Upper lobe of left lung (tissue), 4 donors: ENCODE measurements at regions not wholly inside any gene's neighbourhood (a gene's known extent, or its start where the extent isn't known, plus 50 kb on each side); places are given as distances from the start of the nearest gene placed in this dataset.

Experiments
- EP300 ChIP-seq, 4 donors: sonication (generic); formaldehyde crosslinking; IDR thresholded peaks; one replicate each; pipeline ENCODE4 v1.5.1; 2017; ENCODE audit warnings: antibody characterized with exemption in 4 of 4, control low read depth in 2 of 4
- POLR2AphosphoS5 ChIP-seq, 2 donors: sonication (generic); formaldehyde crosslinking; IDR thresholded peaks; one replicate each; pipeline ENCODE4 v1.5.1; 2017; ENCODE audit warnings: antibody characterized with exemption in 2 of 2
- TF ChIP-seq, protein P1 (sequence below), 6 experiments: fragments of 450-650 bp in 4 of 6; fragments of 200-600 bp in 2 of 6; sonication (generic) in 2 of 6; IDR thresholded peaks; one replicate each; pipeline ENCODE4 v1.5.1; 2016 to 2019; ENCODE audit warnings: antibody characterized with exemption in 6 of 6

DNA sequence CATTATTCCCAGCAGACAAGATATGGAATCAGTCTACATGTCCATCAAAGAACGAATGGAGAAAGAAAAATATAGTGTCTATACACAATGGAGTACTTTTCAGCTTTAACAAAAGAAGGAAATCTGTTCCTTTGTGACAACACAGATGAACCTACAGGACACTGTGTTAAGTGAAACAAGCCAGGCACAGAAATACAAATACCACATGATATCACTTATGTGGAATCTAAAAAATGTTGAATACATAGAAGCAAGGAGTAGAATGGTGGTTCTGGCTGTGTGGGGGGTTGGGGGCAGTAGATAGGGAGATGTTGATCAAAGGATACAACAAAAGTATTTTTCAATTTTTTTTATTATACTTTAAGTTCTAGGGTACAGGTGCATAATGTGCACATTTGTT lies 347.7 kb upstream of the MAP2 start:
- TF ChIP-seq POLR2AphosphoS5 (IDR thresholded peaks at IDR 0.05) (no peak), EP300 (IDR thresholded peaks at IDR 0.05) (no peak)
- TF ChIP-seq, protein P1, sequence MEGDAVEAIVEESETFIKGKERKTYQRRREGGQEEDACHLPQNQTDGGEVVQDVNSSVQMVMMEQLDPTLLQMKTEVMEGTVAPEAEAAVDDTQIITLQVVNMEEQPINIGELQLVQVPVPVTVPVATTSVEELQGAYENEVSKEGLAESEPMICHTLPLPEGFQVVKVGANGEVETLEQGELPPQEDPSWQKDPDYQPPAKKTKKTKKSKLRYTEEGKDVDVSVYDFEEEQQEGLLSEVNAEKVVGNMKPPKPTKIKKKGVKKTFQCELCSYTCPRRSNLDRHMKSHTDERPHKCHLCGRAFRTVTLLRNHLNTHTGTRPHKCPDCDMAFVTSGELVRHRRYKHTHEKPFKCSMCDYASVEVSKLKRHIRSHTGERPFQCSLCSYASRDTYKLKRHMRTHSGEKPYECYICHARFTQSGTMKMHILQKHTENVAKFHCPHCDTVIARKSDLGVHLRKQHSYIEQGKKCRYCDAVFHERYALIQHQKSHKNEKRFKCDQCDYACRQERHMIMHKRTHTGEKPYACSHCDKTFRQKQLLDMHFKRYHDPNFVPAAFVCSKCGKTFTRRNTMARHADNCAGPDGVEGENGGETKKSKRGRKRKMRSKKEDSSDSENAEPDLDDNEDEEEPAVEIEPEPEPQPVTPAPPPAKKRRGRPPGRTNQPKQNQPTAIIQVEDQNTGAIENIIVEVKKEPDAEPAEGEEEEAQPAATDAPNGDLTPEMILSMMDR (IDR thresholded peaks at IDR 0.05) = no peak
